ENCODE measurements at regions not wholly inside any gene's neighbourhood (a gene's known extent, or its start where the extent isn't known, plus 50 kb on each side); places are given as distances from the start of the nearest gene placed in this dataset.

GRCh38 chr21:31557421-31558188 is 101.9 kb upstream of the SOD1 start:
- H3K27me3 Mint-ChIP-seq, result peaks cover 42% of the 10 kb centered on the region
- DNase-seq, result peak; percentile 61
- peak overlapping the region; percentile 80 for H3K4me3 Mint-ChIP-seq
- peaks cover 9% of the 10 kb centered on the region for H3K36me3 Mint-ChIP-seq (ENCODE audit: low read depth)
- H3K27ac Mint-ChIP-seq, result no peak overlapping the region
- H3K4me1 Mint-ChIP-seq (ENCODE audit: low read depth), result peaks cover 63% of the 10 kb centered on the region
- H3K9me3 Mint-ChIP-seq, result no peaks in the 10 kb centered on the region

GRCh38 chr21:31556662-31557061 is 102.8 kb upstream of the SOD1 start:
- H3K36me3 Mint-ChIP-seq (ENCODE audit: low read depth), result peaks cover 9% of the 10 kb centered on the region
- no peaks in the 10 kb centered on the region for H3K9me3 Mint-ChIP-seq
- H3K27ac Mint-ChIP-seq, result no peak overlapping the region
- no peak overlapping the region for H3K4me3 Mint-ChIP-seq
- DNase-seq, result no peak
- peaks cover 63% of the 10 kb centered on the region for H3K4me1 Mint-ChIP-seq (ENCODE audit: low read depth)
- H3K27me3 Mint-ChIP-seq, result peaks cover 43% of the 10 kb centered on the region

GRCh38 chr21:31555741-31556191 is 103.7 kb upstream of the SOD1 start:
- no peak overlapping the region for H3K4me3 Mint-ChIP-seq
- no peak overlapping the region for H3K27ac Mint-ChIP-seq
- no peaks in the 10 kb centered on the region for H3K9me3 Mint-ChIP-seq
- H3K36me3 Mint-ChIP-seq (ENCODE audit: low read depth), result peaks cover 9% of the 10 kb centered on the region
- DNase-seq, result no peak
- peaks cover 63% of the 10 kb centered on the region for H3K4me1 Mint-ChIP-seq (ENCODE audit: low read depth)
- H3K27me3 Mint-ChIP-seq, result peaks cover 43% of the 10 kb centered on the region

- peaks cover 33% of the 10 kb centered on the region for H3K27me3 Mint-ChIP-seq
- H3K9me3 Mint-ChIP-seq, result no peaks in the 10 kb centered on the region
- no peak overlapping the region for H3K27ac Mint-ChIP-seq
- DNase-seq, result peak; percentile 64
- peaks cover 52% of the 10 kb centered on the region for H3K4me1 Mint-ChIP-seq (ENCODE audit: low read depth)
- H3K4me3 Mint-ChIP-seq, result no peak overlapping the region
- H3K36me3 Mint-ChIP-seq (ENCODE audit: low read depth), result peaks cover 3% of the 10 kb centered on the region
These were observed 104.9 kb upstream of the SOD1 start for GRCh38 chr21:31554511-31555022.

GRCh38 chr21:31553926-31554325 is 105.6 kb upstream of the SOD1 start:
- Mint-ChIP-seq H3K4me1 (ENCODE audit: low read depth) (peaks cover 53% of the 10 kb centered on the region), H3K27ac (no peak overlapping the region), H3K9me3 (no peaks in the 10 kb centered on the region), H3K27me3 (peaks cover 30% of the 10 kb centered on the region), H3K4me3 (no peak overlapping the region), H3K36me3 (ENCODE audit: low read depth) (no peaks in the 10 kb centered on the region)
- no peak for DNase-seq

GRCh38 chr21:31553461-31553860 is 106.0 kb upstream of the SOD1 start:
- Mint-ChIP-seq H3K4me1 (ENCODE audit: low read depth) (peaks cover 55% of the 10 kb centered on the region), H3K27me3 (peaks cover 30% of the 10 kb centered on the region), H3K36me3 (ENCODE audit: low read depth) (no peaks in the 10 kb centered on the region), H3K4me3 (no peak overlapping the region), H3K9me3 (no peaks in the 10 kb centered on the region), H3K27ac (no peak overlapping the region)
- no peak for DNase-seq

GRCh38 chr21:31552826-31553225 is 106.7 kb upstream of the SOD1 start:
- Mint-ChIP-seq H3K36me3 (ENCODE audit: low read depth) (no peaks in the 10 kb centered on the region), H3K27ac (no peak overlapping the region), H3K4me1 (ENCODE audit: low read depth) (peaks cover 54% of the 10 kb centered on the region), H3K9me3 (no peaks in the 10 kb centered on the region), H3K4me3 (no peak overlapping the region), H3K27me3 (peaks cover 30% of the 10 kb centered on the region)
- no peak for DNase-seq

GRCh38 chr21:31550070-31550469 is 109.4 kb upstream of the SOD1 start:
- peaks cover 29% of the 10 kb centered on the region for H3K4me1 Mint-ChIP-seq (ENCODE audit: low read depth)
- peaks cover 5% of the 10 kb centered on the region for H3K27me3 Mint-ChIP-seq
- no peaks in the 10 kb centered on the region for H3K9me3 Mint-ChIP-seq
- H3K4me3 Mint-ChIP-seq, result no peak overlapping the region
- H3K36me3 Mint-ChIP-seq (ENCODE audit: low read depth), result no peaks in the 10 kb centered on the region
- DNase-seq, result no peak
- H3K27ac Mint-ChIP-seq, result no peak overlapping the region

- H3K4me1 Mint-ChIP-seq (ENCODE audit: low read depth), result peaks cover 15% of the 10 kb centered on the region
- no peak overlapping the region for H3K4me3 Mint-ChIP-seq
- H3K9me3 Mint-ChIP-seq, result no peaks in the 10 kb centered on the region
- H3K36me3 Mint-ChIP-seq (ENCODE audit: low read depth), result no peaks in the 10 kb centered on the region
- no peak for DNase-seq
- peaks cover 5% of the 10 kb centered on the region for H3K27me3 Mint-ChIP-seq
- no peak overlapping the region for H3K27ac Mint-ChIP-seq
These were observed 110.8 kb upstream of the SOD1 start for GRCh38 chr21:31548688-31549087.

- Mint-ChIP-seq H3K9me3 (no peaks in the 10 kb centered on the region), H3K4me1 (ENCODE audit: low read depth) (peaks cover 6% of the 10 kb centered on the region), H3K36me3 (ENCODE audit: low read depth) (no peaks in the 10 kb centered on the region), H3K4me3 (no peak overlapping the region), H3K27ac (no peak overlapping the region), H3K27me3 (no peaks in the 10 kb centered on the region)
- no peak for DNase-seq
These were observed 112.9 kb upstream of the SOD1 start for GRCh38 chr21:31546443-31547170.

- H3K27ac Mint-ChIP-seq, result no peak overlapping the region
- no peaks in the 10 kb centered on the region for H3K27me3 Mint-ChIP-seq
- H3K4me1 Mint-ChIP-seq (ENCODE audit: low read depth), result peaks cover 6% of the 10 kb centered on the region
- no peaks in the 10 kb centered on the region for H3K9me3 Mint-ChIP-seq
- no peak for DNase-seq
- no peaks in the 10 kb centered on the region for H3K36me3 Mint-ChIP-seq (ENCODE audit: low read depth)
- H3K4me3 Mint-ChIP-seq, result no peak overlapping the region
These were observed 114.5 kb upstream of the SOD1 start for GRCh38 chr21:31545036-31545435.

GRCh38 chr21:31543191-31543590 is 116.3 kb upstream of the SOD1 start:
- Mint-ChIP-seq H3K9me3 (no peaks in the 10 kb centered on the region), H3K4me1 (ENCODE audit: low read depth) (no peaks in the 10 kb centered on the region), H3K36me3 (ENCODE audit: low read depth) (no peaks in the 10 kb centered on the region), H3K27me3 (no peaks in the 10 kb centered on the region), H3K4me3 (no peak overlapping the region), H3K27ac (no peak overlapping the region)
- DNase-seq, result no peak

GRCh38 chr21:31538816-31539215 is 120.7 kb upstream of the SOD1 start:
- H3K27me3 Mint-ChIP-seq, result no peaks in the 10 kb centered on the region
- H3K4me3 Mint-ChIP-seq, result no peak overlapping the region
- no peaks in the 10 kb centered on the region for H3K4me1 Mint-ChIP-seq (ENCODE audit: low read depth)
- H3K27ac Mint-ChIP-seq, result no peak overlapping the region
- H3K36me3 Mint-ChIP-seq (ENCODE audit: low read depth), result no peaks in the 10 kb centered on the region
- DNase-seq, result no peak
- no peaks in the 10 kb centered on the region for H3K9me3 Mint-ChIP-seq

GRCh38 chr21:31537872-31538576 is 121.5 kb upstream of the SOD1 start:
- DNase-seq, result no peak
- Mint-ChIP-seq H3K27me3 (no peaks in the 10 kb centered on the region), H3K9me3 (no peaks in the 10 kb centered on the region), H3K4me1 (ENCODE audit: low read depth) (no peaks in the 10 kb centered on the region), H3K4me3 (no peak overlapping the region), H3K36me3 (ENCODE audit: low read depth) (no peaks in the 10 kb centered on the region), H3K27ac (no peak overlapping the region)

Data from activated T-cell treated with anti-CD3 and anti-CD28 coated beads, Interleukin-2, amount 50 U/mL, for 24 hours (primary cell).